Osteocyte (in vitro differentiated cells): ENCODE measurements at regions not wholly inside any gene's neighbourhood (a gene's known extent, or its start where the extent isn't known, plus 50 kb on each side); places are given as distances from the start of the nearest gene placed in this dataset.
"Not testable (repeated sequence)": the region's sequence is repeated elsewhere in the genome, so short reads cannot be mapped to it uniquely, and the experiment has no call there.

Source experiments
- DNase-seq: peaks from one replicate; pipeline ENCODE4 v3.0.0; 2021; ENCODE audit warnings: mixed read lengths; ENCODE audit not compliant: unreplicated experiment; ENCODE audit errors: extremely low spot score
- H3K27ac Mint-ChIP-seq: one replicate; pipeline ENCODE4 v1.8.0; 2021; ENCODE audit warnings: mild to moderate bottlenecking, mixed read lengths; ENCODE audit not compliant: unreplicated experiment
- H3K27me3 Mint-ChIP-seq: one replicate; pipeline ENCODE4 v1.8.0; 2021; ENCODE audit warnings: mixed read lengths; ENCODE audit not compliant: unreplicated experiment
- H3K36me3 Mint-ChIP-seq: one replicate; pipeline ENCODE4 v1.8.0; 2021; ENCODE audit warnings: mixed read lengths; ENCODE audit not compliant: unreplicated experiment
- H3K4me1 Mint-ChIP-seq: one replicate; pipeline ENCODE4 v1.8.0; 2021; ENCODE audit warnings: mixed read lengths; ENCODE audit not compliant: unreplicated experiment
- H3K4me3 Mint-ChIP-seq: one replicate; pipeline ENCODE4 v1.8.0; 2021; ENCODE audit warnings: mild to moderate bottlenecking, moderate library complexity, mixed read lengths; ENCODE audit not compliant: unreplicated experiment
- H3K9me3 Mint-ChIP-seq: one replicate; pipeline ENCODE4 v1.8.0; 2021; ENCODE audit warnings: mixed read lengths; ENCODE audit not compliant: unreplicated experiment
- TF ChIP-seq, protein P1 (sequence below): fragments of 200-600 bp; sonication (generic); IDR thresholded peaks from 2 replicates; pipeline ENCODE4 v1.5.0; 2021; ENCODE audit warnings: antibody characterized with exemption, mild to moderate bottlenecking, moderate library complexity

DNA sequence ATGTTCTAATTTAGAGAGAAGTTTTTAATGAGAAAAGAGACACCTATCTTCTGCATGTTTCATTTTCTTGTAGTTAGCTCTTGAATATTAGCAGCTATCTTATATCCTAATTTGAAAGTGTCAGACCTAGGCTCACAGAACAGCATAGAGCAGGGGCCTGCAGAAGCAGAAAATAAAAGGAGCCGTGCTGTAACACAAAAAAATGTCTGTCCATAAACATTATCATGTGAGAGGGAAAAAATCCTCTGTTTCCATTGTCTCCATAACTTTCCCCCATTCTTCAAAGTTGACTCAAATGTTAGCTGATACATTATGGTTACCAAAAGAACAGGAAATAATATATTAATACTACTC is 329.2 kb upstream of the EPHA5 start:
- Mint-ChIP-seq H3K4me3 (peak overlapping the region; percentile 70), H3K36me3 (peaks cover 14% of the 10 kb centered on the region), H3K9me3 (peaks cover 15% of the 10 kb centered on the region), H3K27me3 (no peaks in the 10 kb centered on the region), H3K4me1 (peaks cover 27% of the 10 kb centered on the region), H3K27ac (peak overlapping the region; percentile 78)
- DNase-seq: no peak
- TF ChIP-seq, protein P1, sequence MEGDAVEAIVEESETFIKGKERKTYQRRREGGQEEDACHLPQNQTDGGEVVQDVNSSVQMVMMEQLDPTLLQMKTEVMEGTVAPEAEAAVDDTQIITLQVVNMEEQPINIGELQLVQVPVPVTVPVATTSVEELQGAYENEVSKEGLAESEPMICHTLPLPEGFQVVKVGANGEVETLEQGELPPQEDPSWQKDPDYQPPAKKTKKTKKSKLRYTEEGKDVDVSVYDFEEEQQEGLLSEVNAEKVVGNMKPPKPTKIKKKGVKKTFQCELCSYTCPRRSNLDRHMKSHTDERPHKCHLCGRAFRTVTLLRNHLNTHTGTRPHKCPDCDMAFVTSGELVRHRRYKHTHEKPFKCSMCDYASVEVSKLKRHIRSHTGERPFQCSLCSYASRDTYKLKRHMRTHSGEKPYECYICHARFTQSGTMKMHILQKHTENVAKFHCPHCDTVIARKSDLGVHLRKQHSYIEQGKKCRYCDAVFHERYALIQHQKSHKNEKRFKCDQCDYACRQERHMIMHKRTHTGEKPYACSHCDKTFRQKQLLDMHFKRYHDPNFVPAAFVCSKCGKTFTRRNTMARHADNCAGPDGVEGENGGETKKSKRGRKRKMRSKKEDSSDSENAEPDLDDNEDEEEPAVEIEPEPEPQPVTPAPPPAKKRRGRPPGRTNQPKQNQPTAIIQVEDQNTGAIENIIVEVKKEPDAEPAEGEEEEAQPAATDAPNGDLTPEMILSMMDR: no peak

DNA sequence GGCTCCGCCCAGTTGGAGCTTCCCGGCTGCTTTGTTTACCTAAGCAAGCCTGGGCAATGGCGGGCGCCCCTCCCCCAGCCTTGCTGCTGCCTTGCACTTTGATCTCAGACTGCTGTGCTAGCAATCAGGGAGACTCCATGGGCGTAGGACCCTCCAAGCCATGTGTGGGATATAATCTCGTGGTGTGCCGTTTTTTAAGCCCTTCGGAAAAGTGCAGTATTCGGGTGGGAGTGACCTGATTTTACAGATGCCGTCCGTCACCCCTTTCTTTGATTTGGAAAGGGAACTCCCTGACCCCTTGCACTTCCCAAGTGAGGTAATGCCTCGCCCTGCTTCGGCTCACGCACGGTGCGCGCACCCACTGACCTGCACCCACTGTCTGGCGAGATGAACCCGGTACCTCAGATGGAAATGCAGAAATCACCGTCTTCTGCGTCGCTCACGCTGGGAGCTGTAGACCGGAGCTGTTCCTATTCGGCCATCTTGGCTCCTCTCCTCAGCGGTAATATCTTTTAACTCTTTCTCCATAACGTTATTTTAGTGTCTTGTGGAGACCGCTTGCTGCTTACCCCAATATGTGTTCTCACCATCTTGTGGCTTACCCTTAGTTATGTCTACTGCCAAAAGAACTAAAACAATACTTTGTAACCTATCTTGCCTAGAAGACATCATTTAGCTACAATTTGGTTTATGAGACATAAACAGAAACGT is 328.7 kb upstream of the EPHA5 start:
- not testable (repeated sequence) for H3K36me3 Mint-ChIP-seq, H3K9me3 Mint-ChIP-seq, H3K27me3 Mint-ChIP-seq, DNase-seq
- peaks cover 27% of the 10 kb centered on the region for H3K4me1 Mint-ChIP-seq
- peak overlapping the region; percentile 78 for H3K27ac Mint-ChIP-seq
- H3K4me3 Mint-ChIP-seq: peak overlapping the region; percentile 70

DNA sequence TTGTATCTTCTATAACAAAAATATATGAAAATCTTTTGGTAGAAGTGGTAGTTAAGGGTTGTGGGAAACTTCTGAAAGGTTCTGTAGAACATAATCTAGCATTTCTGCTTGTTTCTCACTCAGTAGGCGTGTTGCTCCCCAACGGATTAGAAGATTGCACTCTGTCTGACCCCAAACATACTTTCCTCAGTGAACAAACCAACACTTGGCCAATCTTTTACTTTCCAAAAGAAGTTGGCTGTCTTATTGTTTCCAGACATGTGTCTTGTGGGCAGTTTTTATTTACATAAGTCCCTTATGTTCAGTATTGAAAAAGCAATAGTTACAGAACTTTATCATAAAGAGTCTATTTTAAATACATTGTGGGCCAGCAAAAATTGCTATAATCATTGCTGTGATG is 312.8 kb upstream of the EPHA5 start:
- Mint-ChIP-seq H3K36me3 (peaks cover 11% of the 10 kb centered on the region), H3K27me3 (no peaks in the 10 kb centered on the region), H3K4me3 (no peak overlapping the region), H3K4me1 (peaks cover 23% of the 10 kb centered on the region), H3K9me3 (peaks cover 41% of the 10 kb centered on the region), H3K27ac (peak overlapping the region; percentile 53)
- TF ChIP-seq, protein P1: no peak
- DNase-seq: no peak

DNA sequence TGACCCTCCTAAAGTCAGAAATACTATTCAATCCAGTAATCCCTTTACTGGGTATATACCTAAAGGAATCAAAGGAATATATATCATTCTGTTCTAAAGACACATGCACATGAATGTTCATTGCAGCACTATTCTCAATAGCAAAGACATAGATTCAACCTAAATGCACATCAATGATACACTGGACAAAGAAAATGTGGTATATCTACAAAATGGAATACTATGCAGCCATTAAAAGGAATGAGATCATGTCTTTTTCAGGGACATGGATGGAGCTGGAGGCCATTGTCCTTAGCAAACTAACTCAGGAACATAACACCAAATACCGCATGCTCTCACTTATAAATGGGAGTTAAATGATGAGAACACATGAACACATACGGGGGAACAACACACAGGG is 306.0 kb upstream of the EPHA5 start:
- Mint-ChIP-seq H3K36me3 (peaks cover 2% of the 10 kb centered on the region), H3K27me3 (no peaks in the 10 kb centered on the region), H3K4me1 (no peaks in the 10 kb centered on the region), H3K9me3 (peaks cover 18% of the 10 kb centered on the region), H3K27ac (no peak overlapping the region), H3K4me3 (no peak overlapping the region)
- TF ChIP-seq, protein P1: no peak
- no peak for DNase-seq

DNA sequence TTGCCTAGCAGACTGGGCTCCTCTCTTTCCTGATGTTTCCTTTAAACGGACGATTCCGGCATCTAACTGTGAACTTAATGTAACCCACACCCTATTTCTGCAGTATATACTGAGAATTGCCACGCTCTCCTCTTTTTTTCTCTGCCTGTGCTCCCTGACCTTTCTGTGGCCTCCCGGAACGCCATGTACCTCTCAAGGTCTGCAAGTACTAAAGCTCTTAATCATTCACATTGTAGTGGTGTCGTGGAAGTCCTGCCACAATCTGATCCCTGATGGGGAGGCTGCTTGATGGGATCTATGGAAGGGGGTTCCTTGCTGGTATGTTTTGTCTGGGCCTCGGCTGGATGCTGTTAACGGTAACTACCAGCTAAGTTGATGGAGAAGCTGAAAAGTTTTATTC is 302.9 kb upstream of the EPHA5 start:
- Mint-ChIP-seq H3K4me1 (peaks cover 4% of the 10 kb centered on the region), H3K27me3 (no peaks in the 10 kb centered on the region), H3K27ac (no peak overlapping the region), H3K4me3 (no peak overlapping the region), H3K9me3 (peaks cover 8% of the 10 kb centered on the region), H3K36me3 (no peaks in the 10 kb centered on the region)
- TF ChIP-seq, protein P1: no peak
- DNase-seq: no peak
